ENCODE measurements at regions not wholly inside any gene's neighbourhood (a gene's known extent, or its start where the extent isn't known, plus 50 kb on each side); places are given as distances from the start of the nearest gene placed in this dataset.

DNA sequence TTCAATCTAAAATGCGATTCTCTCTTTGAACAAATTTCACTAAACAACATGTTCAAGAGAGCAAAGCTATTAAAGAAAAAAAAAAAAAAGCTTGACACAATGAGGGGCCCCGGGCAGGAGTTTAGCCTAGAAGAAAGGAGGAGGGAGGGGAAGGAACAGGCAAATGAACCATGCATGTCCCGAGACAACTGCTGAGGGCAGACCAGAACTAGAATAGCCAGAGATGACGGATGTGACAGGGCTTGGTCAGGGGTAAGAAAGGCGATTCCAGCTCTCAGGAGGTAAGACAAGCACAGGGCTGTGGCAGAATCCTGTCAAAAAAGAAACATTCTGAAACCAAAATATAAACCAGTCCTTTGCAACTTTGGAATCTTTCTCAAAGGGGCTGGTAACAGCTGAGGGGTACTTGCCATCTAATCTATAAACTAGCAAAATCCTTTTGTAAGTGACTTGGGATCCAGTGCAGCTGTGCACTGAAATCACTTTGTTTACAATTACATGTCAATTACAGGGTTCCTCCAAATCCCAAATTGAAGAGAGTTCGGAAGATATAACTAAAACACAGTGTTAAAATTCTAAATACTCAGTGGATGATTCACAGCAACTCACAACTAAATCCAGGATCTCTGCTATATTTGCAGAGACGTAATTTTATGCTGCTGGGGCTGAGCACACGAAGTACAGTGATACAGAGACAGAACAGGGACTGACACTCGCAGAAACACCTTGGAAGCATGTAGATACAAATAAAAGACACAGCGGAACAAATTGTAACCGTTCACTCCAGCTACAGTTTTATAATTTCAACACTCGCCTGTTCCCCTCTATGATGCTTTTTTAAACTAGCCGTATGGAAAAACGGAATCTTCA lies 567.4 kb upstream of the ZFHX3 start:
- H3K9me3 ChIP-seq (ENCODE audit: control insufficient read depth, low read depth, low read length): no peaks in the 10 kb centered on the region
- H3K27me3 ChIP-seq (ENCODE audit: control insufficient read depth, insufficient read depth, low read length): peaks cover 15% of the 10 kb centered on the region
- no peaks in the 10 kb centered on the region for H3K36me3 ChIP-seq (ENCODE audit: control insufficient read depth, insufficient read depth, low read length)
- no peak for DNase-seq
- H3K4me1 ChIP-seq (ENCODE audit: control insufficient read depth, insufficient read depth, low read length): no peaks in the 10 kb centered on the region
- H3K4me3 ChIP-seq (ENCODE audit: low read length): no peak overlapping the region
- no peak overlapping the region for H3K27ac ChIP-seq (ENCODE audit: low read length)
- 69% methylated on average over 7 of the region's 14 CpGs for WGBS (ENCODE audit: insufficient coverage, low lambda C conversion rate)

- H3K36me3 ChIP-seq (ENCODE audit: control insufficient read depth, insufficient read depth, low read length): no peaks in the 10 kb centered on the region
- H3K27ac ChIP-seq (ENCODE audit: low read length): no peak overlapping the region
- H3K4me1 ChIP-seq (ENCODE audit: control insufficient read depth, insufficient read depth, low read length): no peaks in the 10 kb centered on the region
- no peak overlapping the region for H3K4me3 ChIP-seq (ENCODE audit: low read length)
- no peaks in the 10 kb centered on the region for H3K9me3 ChIP-seq (ENCODE audit: control insufficient read depth, low read depth, low read length)
- WGBS (ENCODE audit: insufficient coverage, low lambda C conversion rate): 88% methylated on average over 4 of the region's 4 CpGs
- H3K27me3 ChIP-seq (ENCODE audit: control insufficient read depth, insufficient read depth, low read length): peaks cover 22% of the 10 kb centered on the region
- DNase-seq: no peak
Observed at GRCh38 chr16:73614131-73614530, 566.2 kb upstream of the ZFHX3 start.

GRCh38 chr16:73610605-73611156 lies 562.8 kb upstream of the ZFHX3 start:
- H3K36me3 ChIP-seq (ENCODE audit: control insufficient read depth, insufficient read depth, low read length): no peaks in the 10 kb centered on the region
- no peaks in the 10 kb centered on the region for H3K4me1 ChIP-seq (ENCODE audit: control insufficient read depth, insufficient read depth, low read length)
- no peaks in the 10 kb centered on the region for H3K9me3 ChIP-seq (ENCODE audit: control insufficient read depth, low read depth, low read length)
- H3K27ac ChIP-seq (ENCODE audit: low read length): no peak overlapping the region
- no peak overlapping the region for H3K4me3 ChIP-seq (ENCODE audit: low read length)
- DNase-seq: no peak
- WGBS (ENCODE audit: insufficient coverage, low lambda C conversion rate): 0% methylated on average over 1 of the region's 5 CpGs
- H3K27me3 ChIP-seq (ENCODE audit: control insufficient read depth, insufficient read depth, low read length): peaks cover 22% of the 10 kb centered on the region

- WGBS (ENCODE audit: insufficient coverage, low lambda C conversion rate): no CpG with 5 or more reads among the region's 9 CpGs
- no peaks in the 10 kb centered on the region for H3K9me3 ChIP-seq (ENCODE audit: control insufficient read depth, low read depth, low read length)
- no peaks in the 10 kb centered on the region for H3K36me3 ChIP-seq (ENCODE audit: control insufficient read depth, insufficient read depth, low read length)
- peaks cover 22% of the 10 kb centered on the region for H3K27me3 ChIP-seq (ENCODE audit: control insufficient read depth, insufficient read depth, low read length)
- no peak for DNase-seq
- H3K27ac ChIP-seq (ENCODE audit: low read length): no peak overlapping the region
- H3K4me1 ChIP-seq (ENCODE audit: control insufficient read depth, insufficient read depth, low read length): no peaks in the 10 kb centered on the region
- no peak overlapping the region for H3K4me3 ChIP-seq (ENCODE audit: low read length)
Observed at GRCh38 chr16:73610160-73610559, 562.2 kb upstream of the ZFHX3 start.

GRCh38 chr16:73608911-73609310 lies 561.0 kb upstream of the ZFHX3 start:
- WGBS (ENCODE audit: insufficient coverage, low lambda C conversion rate): 40% methylated on average over 1 of the region's 8 CpGs
- H3K27ac ChIP-seq (ENCODE audit: low read length): no peak overlapping the region
- no peaks in the 10 kb centered on the region for H3K9me3 ChIP-seq (ENCODE audit: control insufficient read depth, low read depth, low read length)
- H3K36me3 ChIP-seq (ENCODE audit: control insufficient read depth, insufficient read depth, low read length): no peaks in the 10 kb centered on the region
- no peaks in the 10 kb centered on the region for H3K4me1 ChIP-seq (ENCODE audit: control insufficient read depth, insufficient read depth, low read length)
- H3K27me3 ChIP-seq (ENCODE audit: control insufficient read depth, insufficient read depth, low read length): peaks cover 19% of the 10 kb centered on the region
- H3K4me3 ChIP-seq (ENCODE audit: low read length): no peak overlapping the region
- DNase-seq: no peak

DNA sequence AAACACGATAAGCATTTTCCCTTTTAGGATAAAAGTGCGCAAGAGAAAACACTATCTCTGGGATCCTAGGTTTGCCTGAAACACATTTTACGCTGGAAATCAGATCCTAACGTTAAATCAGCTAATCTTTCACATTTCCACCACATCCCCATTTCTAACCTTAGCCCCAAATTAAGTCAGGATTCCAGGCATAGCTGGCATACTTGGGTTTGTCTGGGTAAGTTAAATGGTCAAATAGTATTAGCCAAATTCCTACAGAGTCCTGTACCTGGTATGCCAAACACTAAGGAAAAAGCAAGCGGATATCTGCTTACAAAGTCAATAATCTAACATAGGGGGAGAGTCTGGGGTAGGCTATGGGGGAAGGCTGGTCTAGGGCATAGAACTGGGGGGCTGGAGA lies 557.4 kb upstream of the ZFHX3 start:
- H3K4me1 ChIP-seq (ENCODE audit: control insufficient read depth, insufficient read depth, low read length): no peaks in the 10 kb centered on the region
- H3K27ac ChIP-seq (ENCODE audit: low read length): no peak overlapping the region
- WGBS (ENCODE audit: insufficient coverage, low lambda C conversion rate): 100% methylated on average over 2 of the region's 5 CpGs
- H3K36me3 ChIP-seq (ENCODE audit: control insufficient read depth, insufficient read depth, low read length): no peaks in the 10 kb centered on the region
- no peak for DNase-seq
- H3K4me3 ChIP-seq (ENCODE audit: low read length): no peak overlapping the region
- peaks cover 7% of the 10 kb centered on the region for H3K27me3 ChIP-seq (ENCODE audit: control insufficient read depth, insufficient read depth, low read length)
- H3K9me3 ChIP-seq (ENCODE audit: control insufficient read depth, low read depth, low read length): no peaks in the 10 kb centered on the region

DNA sequence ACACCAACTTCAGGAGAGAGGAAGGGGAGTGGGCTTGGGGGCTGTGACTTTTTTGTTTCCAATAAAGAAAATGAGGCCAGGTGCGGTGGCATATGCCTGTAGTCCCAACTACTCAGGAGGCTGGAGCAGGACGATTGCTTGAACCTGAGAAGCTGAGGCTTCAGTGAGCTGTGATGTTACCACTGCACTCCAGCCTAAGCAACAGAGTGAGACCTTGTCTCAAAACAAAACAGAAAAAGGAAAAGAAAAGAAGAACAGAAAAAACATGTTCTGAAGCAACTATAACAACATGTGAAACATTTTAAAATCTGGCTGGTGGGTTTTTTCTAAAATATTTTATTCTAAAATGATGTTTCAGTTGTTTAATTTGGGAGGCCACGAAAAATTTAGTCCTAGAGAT lies 554.0 kb upstream of the ZFHX3 start:
- H3K27me3 ChIP-seq (ENCODE audit: control insufficient read depth, insufficient read depth, low read length): no peaks in the 10 kb centered on the region
- no peak overlapping the region for H3K27ac ChIP-seq (ENCODE audit: low read length)
- H3K36me3 ChIP-seq (ENCODE audit: control insufficient read depth, insufficient read depth, low read length): no peaks in the 10 kb centered on the region
- H3K9me3 ChIP-seq (ENCODE audit: control insufficient read depth, low read depth, low read length): no peaks in the 10 kb centered on the region
- H3K4me3 ChIP-seq (ENCODE audit: low read length): no peak overlapping the region
- no peak for DNase-seq
- no peaks in the 10 kb centered on the region for H3K4me1 ChIP-seq (ENCODE audit: control insufficient read depth, insufficient read depth, low read length)
- WGBS (ENCODE audit: insufficient coverage, low lambda C conversion rate): 60% methylated on average over 2 of the region's 3 CpGs

DNA sequence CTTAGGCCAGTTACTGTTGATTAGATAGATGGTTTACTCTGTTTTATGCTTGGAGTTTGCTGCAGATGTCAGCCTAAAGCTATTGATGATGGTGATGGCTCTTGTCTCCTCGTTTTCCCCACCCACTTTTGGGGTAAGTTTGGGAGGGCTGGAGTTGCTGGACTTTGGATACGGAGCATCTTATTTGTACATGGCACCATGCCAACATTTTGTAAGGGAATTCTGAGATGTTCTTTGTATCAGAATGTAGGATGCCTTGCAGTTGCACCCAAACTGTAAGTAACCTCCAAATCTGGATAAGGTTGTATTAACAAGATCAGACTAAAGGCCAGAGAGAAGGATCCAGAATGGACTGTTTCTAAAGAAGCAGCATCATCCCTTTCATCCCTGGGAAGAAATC lies 551.9 kb upstream of the ZFHX3 start:
- WGBS (ENCODE audit: insufficient coverage, low lambda C conversion rate): 20% methylated on average over 1 of the region's 2 CpGs
- no peaks in the 10 kb centered on the region for H3K9me3 ChIP-seq (ENCODE audit: control insufficient read depth, low read depth, low read length)
- H3K36me3 ChIP-seq (ENCODE audit: control insufficient read depth, insufficient read depth, low read length): no peaks in the 10 kb centered on the region
- H3K4me3 ChIP-seq (ENCODE audit: low read length): no peak overlapping the region
- no peaks in the 10 kb centered on the region for H3K4me1 ChIP-seq (ENCODE audit: control insufficient read depth, insufficient read depth, low read length)
- H3K27ac ChIP-seq (ENCODE audit: low read length): no peak overlapping the region
- no peaks in the 10 kb centered on the region for H3K27me3 ChIP-seq (ENCODE audit: control insufficient read depth, insufficient read depth, low read length)
- no peak for DNase-seq

DNA sequence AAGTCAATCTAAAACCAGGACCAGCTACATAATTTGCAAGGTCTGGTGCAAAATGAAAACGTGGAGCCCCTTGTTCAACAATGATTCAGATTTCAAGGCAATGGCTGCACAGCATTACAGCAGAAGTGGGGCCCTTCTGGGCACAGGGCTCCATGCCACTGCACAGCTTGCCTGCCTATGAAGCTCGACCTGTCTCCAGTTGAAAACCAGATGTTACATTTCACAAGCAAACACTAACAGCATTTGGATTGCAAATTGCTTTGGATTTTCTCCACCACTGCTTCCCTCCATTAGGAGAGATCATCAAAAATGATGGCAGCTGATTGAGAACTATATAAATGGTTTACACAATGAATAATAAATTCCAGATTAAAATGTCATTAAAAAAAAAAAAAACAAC lies 551.4 kb upstream of the ZFHX3 start:
- no peak overlapping the region for H3K27ac ChIP-seq (ENCODE audit: low read length)
- no peak overlapping the region for H3K4me3 ChIP-seq (ENCODE audit: low read length)
- H3K4me1 ChIP-seq (ENCODE audit: control insufficient read depth, insufficient read depth, low read length): no peaks in the 10 kb centered on the region
- H3K36me3 ChIP-seq (ENCODE audit: control insufficient read depth, insufficient read depth, low read length): no peaks in the 10 kb centered on the region
- H3K9me3 ChIP-seq (ENCODE audit: control insufficient read depth, low read depth, low read length): no peaks in the 10 kb centered on the region
- WGBS (ENCODE audit: insufficient coverage, low lambda C conversion rate): no CpG with 5 or more reads among the region's 2 CpGs
- DNase-seq: no peak
- H3K27me3 ChIP-seq (ENCODE audit: control insufficient read depth, insufficient read depth, low read length): no peaks in the 10 kb centered on the region

DNA sequence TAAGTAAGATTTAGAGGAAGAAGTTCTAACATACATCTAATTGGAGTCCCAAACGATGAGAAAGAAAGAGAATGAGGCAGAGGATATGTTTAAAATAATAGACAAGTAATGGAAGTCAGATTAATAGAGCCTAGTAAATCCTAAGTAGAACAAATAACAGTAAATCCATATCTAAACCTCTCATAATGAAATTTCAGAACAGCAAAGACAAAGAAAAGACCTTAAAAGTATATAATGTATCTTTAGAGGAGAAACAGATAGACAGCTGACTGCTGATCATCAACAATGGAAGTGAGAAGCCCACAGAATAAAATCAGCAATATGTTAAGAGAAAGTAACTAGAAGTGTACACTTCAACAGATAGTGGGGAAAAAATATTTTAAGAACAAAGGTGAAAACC lies 536.2 kb upstream of the ZFHX3 start:
- Histone ChIP-seq H3K36me3 (ENCODE audit: control insufficient read depth, insufficient read depth, low read length) (no peaks in the 10 kb centered on the region), H3K27me3 (ENCODE audit: control insufficient read depth, insufficient read depth, low read length) (no peaks in the 10 kb centered on the region), H3K27ac (ENCODE audit: low read length) (no peak overlapping the region), H3K4me3 (ENCODE audit: low read length) (no peak overlapping the region), H3K9me3 (ENCODE audit: control insufficient read depth, low read depth, low read length) (no peaks in the 10 kb centered on the region), H3K4me1 (ENCODE audit: control insufficient read depth, insufficient read depth, low read length) (no peaks in the 10 kb centered on the region)
- WGBS (ENCODE audit: insufficient coverage, low lambda C conversion rate): 100% methylated on average over 1 of the region's 1 CpG
- DNase-seq: no peak

All from large intestine (tissue), 3 donors.